K562 (cell line): ENCODE measurements at regions not wholly inside any gene's neighbourhood (a gene's known extent, or its start where the extent isn't known, plus 50 kb on each side); places are given as distances from the start of the nearest gene placed in this dataset.

ENCODE experiments used
- ATAC-seq: fragments of 200-7000 bp; cut with Tn5 transposase; 3 replicates; pipeline ENCODE4 v1.9.1; 2020; ENCODE audit warnings: moderate library complexity
- BruUV-seq: library from RNA; stranded (reverse); fragments of 400-500 nt; replicated peaks from 2 replicates; lab custom pipeline; 2021; lab: Mats Ljungman, UMichigan
- CTCF ChIA-PET: fragments of 300-600 bp; formaldehyde crosslinking; extraction: SDS; loops from one replicate; lab custom pipeline; 2021; ENCODE audit warnings: low intra/inter-chr PET ratio; lab: Yijun Ruan, JAX
- POLR2A ChIA-PET: fragments of 300-600, 350-650 bp; sonication (Branson Sonifier 250); formaldehyde crosslinking; extraction: SDS; loops from one replicate; lab custom pipeline; 2021; ENCODE audit warnings: antibody characterized with exemption, inconsistent platforms; lab: Yijun Ruan, JAX
- DNase-seq, 4 experiments: peaks; one replicate each; pipeline versions ENCODE4 v3.0.0 to v3.0.0-alpha.2; 2011 to 2018; ENCODE audit warnings: low spot score in 3 of 4, mixed read lengths in 3 of 4; ENCODE audit errors: extremely low read depth in 1 of 4
- FAIRE-seq: peaks from 2 replicates; lab custom pipeline; 2011; peaks lifted over from hg19 to GRCh38; lab: Jason Lieb, UNC
- H2AFZ ChIP-seq: 2 replicates; pipeline ENCODE4 v1.6.0; 2011; ENCODE audit warnings: low read depth, low read length, control low read depth, inconsistent platforms
- H3K27ac ChIP-seq: fragments of 200-600 bp; 3 replicates; pipeline ENCODE4 v1.8.0; 2011; ENCODE audit warnings: low read depth, mild to moderate bottlenecking, control low read depth, inconsistent platforms, low read length, moderate library complexity, mixed read lengths; ENCODE audit errors: extremely low read depth
- H3K27me3 ChIP-seq, 2 experiments: fragments of 300-600 bp in 1 of 2; 2 replicates in 1 of 2; 3 replicates in 1 of 2; pipeline versions ENCODE4 v1.6.0 to v1.8.0; 2011; ENCODE audit warnings: inconsistent platforms in 2 of 2, low read length in 2 of 2, mild to moderate bottlenecking in 1 of 2, mixed read lengths in 1 of 2, moderate library complexity in 1 of 2; ENCODE audit not compliant: control insufficient read depth in 2 of 2, insufficient read depth in 2 of 2
- H3K36me3 ChIP-seq: fragments of 300-600 bp; 3 replicates; pipeline ENCODE4 v1.8.0; 2011; ENCODE audit warnings: mild to moderate bottlenecking, low read length, inconsistent platforms; ENCODE audit not compliant: control insufficient read depth, insufficient read depth
- H3K4me1 ChIP-seq, 2 experiments: fragments of 200-600 bp in 1 of 2; replicated peaks in 1 of 2; 2 replicates in 1 of 2; 3 replicates in 1 of 2; pipeline versions ENCODE4 v1.5.1 to v1.8.0; 2011; ENCODE audit warnings: inconsistent platforms in 2 of 2, low read length in 2 of 2, mild to moderate bottlenecking in 1 of 2, mixed read lengths in 1 of 2, moderate library complexity in 1 of 2; ENCODE audit not compliant: control insufficient read depth in 2 of 2, insufficient read depth in 2 of 2
- H3K4me2 ChIP-seq: 2 replicates; pipeline ENCODE4 v1.6.1; 2011; ENCODE audit warnings: low read length, control low read depth, inconsistent platforms, mixed read lengths; ENCODE audit not compliant: insufficient read depth
- H3K4me3 ChIP-seq: fragments of 200-600 bp; sonication (generic), shearing (Covaris generic); 2 replicates; pipeline ENCODE4 v1.5.1; 2016; ENCODE audit warnings: control low read depth, inconsistent platforms
- H3K79me2 ChIP-seq: fragments of 200-600 bp; 3 replicates; pipeline ENCODE4 v1.8.0; 2011; ENCODE audit warnings: low read length, inconsistent platforms; ENCODE audit not compliant: control insufficient read depth, insufficient read depth
- H3K9ac ChIP-seq, 2 experiments: 2 replicates each; pipeline versions ENCODE4 v1.6.0 to v1.6.1; 2011; ENCODE audit warnings: low read depth in 2 of 2, low read length in 2 of 2, control low read depth in 1 of 2, inconsistent platforms in 1 of 2, mild to moderate bottlenecking in 1 of 2, mixed read lengths in 1 of 2; ENCODE audit not compliant: insufficient read depth in 1 of 2
- H3K9me1 ChIP-seq: one replicate; pipeline ENCODE4 v1.6.0; 2011; ENCODE audit warnings: inconsistent platforms, mild to moderate bottlenecking, low read length, moderate library complexity; ENCODE audit not compliant: control insufficient read depth, insufficient read depth
- H3K9me3 ChIP-seq: replicated peaks from 2 replicates; pipeline ENCODE4 v1.5.1; 2011; ENCODE audit warnings: low read depth, low read length, inconsistent platforms; ENCODE audit not compliant: control insufficient read depth, insufficient read depth
- H4K20me1 ChIP-seq: replicated peaks from 2 replicates; pipeline ENCODE4 v1.6.1; 2011; ENCODE audit warnings: low read length, inconsistent platforms, mixed read lengths; ENCODE audit not compliant: control insufficient read depth, insufficient read depth
- TAF1 ChIP-seq: IDR thresholded peaks from 2 replicates; pipeline ENCODE4 v1.6.1; 2011; ENCODE audit warnings: mild to moderate bottlenecking, low read length, moderate library complexity; ENCODE audit not compliant: insufficient read depth, control insufficient read depth, severe bottlenecking; ENCODE audit errors: extremely low read depth
- THRA ChIP-seq: fragments of 450-650 bp; IDR thresholded peaks from 2 replicates; pipeline ENCODE4 v1.6.1; 2017; ENCODE audit warnings: mild to moderate bottlenecking, moderate library complexity
- ZFP91 ChIP-seq: sonication (generic); formaldehyde crosslinking; IDR thresholded peaks from 2 replicates; pipeline ENCODE4 v1.8.0; 2022; ENCODE audit warnings: mild to moderate bottlenecking, missing genetic modification reagents
- in situ Hi-C: fragments of 300-500 bp; cut with MboI; formaldehyde crosslinking; loops from 4 replicates; pipeline ENCODE4 v1.15.0; 2018; ENCODE audit warnings: inconsistent platforms, mixed read lengths
- intact Hi-C: fragments of 100-400 bp; cut with micrococcal nuclease; formaldehyde crosslinking; loops from 2 replicates; pipeline ENCODE4 v1.14.2; 2022

DNA sequence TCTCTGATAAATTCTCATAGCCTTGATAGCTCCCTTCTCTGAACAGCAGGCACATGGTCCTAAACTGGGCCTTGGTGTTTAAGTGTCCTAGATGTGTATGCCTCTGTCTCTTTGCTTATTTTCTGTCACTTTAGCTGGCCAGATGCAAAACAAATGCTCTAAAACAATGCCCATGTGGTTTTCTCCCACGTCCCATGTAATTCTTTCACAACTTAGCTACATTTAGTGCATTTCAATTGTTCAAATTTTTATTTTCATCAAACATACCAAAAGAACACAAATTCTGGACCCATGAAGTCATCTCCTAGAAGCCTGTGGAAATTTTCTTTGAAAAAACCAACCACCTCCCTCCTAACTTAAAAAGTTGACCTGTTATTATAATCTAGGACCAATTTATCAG is 491.3 kb upstream of the AGTR1 start (continued):
- no peak for TF ChIP-seq ZFP91 (CRISPR knock-in tag)

DNA sequence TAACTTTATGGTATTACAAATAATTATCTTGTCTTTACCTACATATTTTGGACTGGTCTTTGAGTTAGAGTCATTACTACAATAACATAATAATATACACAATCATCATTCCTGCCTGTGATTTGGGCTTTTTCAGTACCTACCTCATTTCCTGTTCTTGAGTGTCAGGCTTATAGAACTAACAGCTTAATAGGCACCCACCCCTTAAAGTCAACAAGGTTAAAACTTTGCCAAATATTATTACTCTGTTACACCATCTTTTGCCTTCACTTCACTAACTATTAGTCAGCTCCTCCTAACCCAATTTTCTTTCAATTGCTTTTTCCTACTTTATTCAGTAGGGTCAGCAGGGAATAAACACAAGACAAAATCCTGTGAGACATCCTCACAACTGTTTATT is 488.7 kb upstream of the AGTR1 start:
- no peaks in the 10 kb centered on the region for H4K20me1 ChIP-seq
- no peaks in the 10 kb centered on the region for H3K4me1 ChIP-seq
- TF ChIP-seq TAF1 (no peak), THRA (no peak)
- FAIRE-seq (no peak), ATAC-seq (no peak), DNase-seq (no peak)
- no peaks in the 10 kb centered on the region for H3K27me3 ChIP-seq
- peaks cover 2% of the 10 kb centered on the region for H3K9me3 ChIP-seq
- no peaks in the 10 kb centered on the region for H3K36me3 ChIP-seq
- H3K4me2 ChIP-seq, result no peak overlapping the region
- no peak overlapping the region for H3K4me3 ChIP-seq
- H3K79me2 ChIP-seq, result no peaks in the 10 kb centered on the region
- no peaks in the 10 kb centered on the region for H3K9me1 ChIP-seq
- CTCF ChIA-PET, result no interaction called here
- POLR2A ChIA-PET, result no interaction called here
- in situ Hi-C loops, result no loop called here
- no peak overlapping the region for H2AFZ ChIP-seq
- intact Hi-C loops, result no loop called here
- no TSS peak for BruUV-seq
- H3K9ac ChIP-seq, result no peak overlapping the region
- no peak overlapping the region for H3K27ac ChIP-seq
